Renal cortex interstitium (tissue), 11 donors: ENCODE measurements at regions not wholly inside any gene's neighbourhood (a gene's known extent, or its start where the extent isn't known, plus 50 kb on each side); places are given as distances from the start of the nearest gene placed in this dataset.

ENCODE experiments used
- DNase-seq, 11 donors: peaks; one replicate each; pipeline ENCODE4 v3.0.0-alpha.2; 2013; ENCODE audit warnings: low read depth in 9 of 11, low spot score in 4 of 11; ENCODE audit errors: extremely low read depth in 1 of 11

DNA sequence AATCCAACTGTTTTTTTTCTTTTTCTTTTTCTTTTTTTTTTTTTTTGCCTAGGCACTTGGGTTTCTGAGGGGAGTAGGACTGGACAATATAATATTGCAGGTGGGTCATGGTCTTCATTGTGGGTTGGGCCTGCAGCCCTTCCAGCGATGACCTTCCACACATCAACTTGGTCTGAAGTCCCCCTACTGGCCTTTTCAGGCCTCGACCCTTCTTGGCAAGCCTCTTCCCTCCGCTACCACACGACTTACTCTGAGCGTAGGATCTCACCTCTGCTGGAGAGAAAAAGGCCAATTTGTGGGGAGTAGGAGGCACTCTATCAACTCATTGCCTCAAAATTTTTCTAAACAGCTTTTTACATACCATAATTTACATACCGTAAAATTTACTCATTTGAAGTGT is 51.1 kb upstream of the GRIK3 start:
- DNase-seq = no peak

DNA sequence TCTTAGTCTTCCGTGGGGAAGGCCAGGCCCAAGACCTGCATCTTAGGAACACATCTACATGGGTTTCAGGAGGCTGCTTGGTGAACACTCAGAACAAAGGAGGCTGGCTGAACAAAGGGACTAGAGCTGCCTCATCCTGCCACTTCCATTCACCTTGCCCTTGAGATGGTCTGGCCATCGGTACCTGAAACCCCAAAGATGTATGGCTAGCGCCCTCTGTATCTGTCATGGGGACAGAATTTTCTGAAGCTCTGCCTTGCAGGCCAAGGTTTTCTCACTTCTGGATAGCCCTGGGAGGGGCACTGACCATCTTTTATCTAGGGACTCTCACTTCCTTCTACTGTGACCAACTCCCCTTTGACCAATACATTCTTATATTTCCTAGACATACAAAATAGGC is 55.4 kb upstream of the GRIK3 start:
- DNase-seq = no peak

DNA sequence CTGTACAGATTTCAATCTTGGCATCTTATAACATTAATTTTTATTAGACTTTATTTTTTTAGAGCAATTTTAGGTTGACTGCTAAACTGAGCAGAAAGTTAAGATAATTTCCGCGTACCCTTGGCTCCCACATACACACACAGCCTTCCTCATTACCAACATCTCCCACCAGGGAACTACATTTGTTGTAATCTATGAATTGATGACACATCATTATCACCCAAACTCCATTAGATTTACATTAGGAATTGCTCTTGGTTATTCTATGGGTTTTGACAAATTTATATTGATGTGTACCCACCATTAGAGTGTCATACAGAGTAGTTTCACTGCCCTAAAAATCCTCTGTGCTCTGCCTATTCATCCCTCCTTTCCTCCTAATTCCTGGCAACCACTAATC is 56.4 kb upstream of the GRIK3 start:
- DNase-seq = no peak

DNA sequence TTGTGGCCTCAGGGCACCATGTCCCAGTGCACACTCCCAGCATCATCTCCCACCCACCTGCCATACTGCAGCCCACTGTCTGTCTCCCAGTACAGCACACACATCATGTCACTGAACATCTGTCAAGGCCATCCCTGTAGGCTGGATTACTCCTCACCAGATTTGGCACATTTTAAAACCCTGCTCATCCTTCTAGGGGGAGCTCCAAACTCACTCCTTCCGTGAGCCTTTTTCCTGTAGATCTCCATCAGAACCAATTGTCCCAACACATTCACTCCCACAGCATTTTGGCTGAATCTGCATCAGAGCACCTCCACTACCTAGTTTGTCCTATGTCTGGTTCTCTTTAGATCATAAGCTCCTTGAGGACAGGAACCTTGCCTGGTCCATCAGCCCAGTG is 58.6 kb upstream of the GRIK3 start:
- DNase-seq = no peak

DNA sequence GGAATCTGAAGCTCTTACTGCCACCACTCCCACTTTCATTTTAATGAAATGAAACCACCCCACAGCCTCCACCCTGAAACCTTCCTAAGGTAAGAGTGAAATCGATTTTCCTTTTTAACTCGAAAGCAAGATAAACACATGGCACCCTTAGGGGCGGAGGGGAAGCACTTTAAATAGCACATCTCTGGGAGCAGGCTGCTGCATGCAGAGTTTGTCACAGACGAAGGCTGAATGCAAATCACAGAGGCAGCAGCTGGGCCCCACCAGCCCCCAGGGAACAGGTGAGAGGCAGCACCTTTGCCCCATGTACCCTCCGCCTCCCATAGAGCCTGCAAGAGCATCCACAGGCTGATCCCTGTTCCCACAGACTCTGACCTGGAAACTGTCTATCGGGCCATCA is 60.0 kb upstream of the GRIK3 start:
- no peak for DNase-seq

DNA sequence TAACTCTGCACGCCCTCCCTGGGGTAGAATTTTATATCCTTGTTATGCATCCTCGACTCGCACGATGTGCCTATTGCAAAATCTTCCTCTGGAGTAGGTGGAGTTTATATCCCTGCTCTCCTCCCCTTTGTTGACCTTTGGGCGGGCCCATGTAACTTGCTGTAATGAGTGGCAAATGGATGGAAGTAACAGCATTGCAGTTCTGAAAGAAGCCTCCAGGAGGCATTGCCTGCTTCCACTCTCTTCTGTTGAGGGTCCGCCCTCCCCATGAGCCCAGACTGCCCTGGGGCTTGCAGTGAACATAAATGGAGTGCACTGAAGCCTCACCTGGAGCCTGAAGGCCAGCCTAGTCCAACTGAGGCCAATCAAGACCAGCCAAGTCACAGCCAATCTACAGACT is 62.2 kb upstream of the GRIK3 start:
- DNase-seq = no peak

DNA sequence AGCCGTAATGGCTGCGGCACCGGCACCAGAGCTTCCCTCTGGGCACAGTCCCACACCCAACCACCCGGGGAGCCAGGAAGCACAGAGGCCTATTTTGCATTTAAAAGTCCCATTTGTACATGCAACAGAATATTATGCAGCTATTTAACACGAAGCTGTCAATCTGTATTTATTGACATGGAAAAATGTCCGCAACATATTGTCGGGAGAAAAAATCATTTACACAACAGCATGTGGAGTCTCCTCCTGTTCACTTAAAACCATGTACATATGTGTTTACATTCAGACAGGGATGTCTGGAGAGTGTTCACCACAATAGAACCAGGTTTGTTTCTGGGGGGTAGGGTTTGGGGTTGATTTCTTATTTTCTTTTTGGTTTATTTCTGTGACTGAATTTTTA is 63.4 kb upstream of the GRIK3 start:
- no peak for DNase-seq

DNA sequence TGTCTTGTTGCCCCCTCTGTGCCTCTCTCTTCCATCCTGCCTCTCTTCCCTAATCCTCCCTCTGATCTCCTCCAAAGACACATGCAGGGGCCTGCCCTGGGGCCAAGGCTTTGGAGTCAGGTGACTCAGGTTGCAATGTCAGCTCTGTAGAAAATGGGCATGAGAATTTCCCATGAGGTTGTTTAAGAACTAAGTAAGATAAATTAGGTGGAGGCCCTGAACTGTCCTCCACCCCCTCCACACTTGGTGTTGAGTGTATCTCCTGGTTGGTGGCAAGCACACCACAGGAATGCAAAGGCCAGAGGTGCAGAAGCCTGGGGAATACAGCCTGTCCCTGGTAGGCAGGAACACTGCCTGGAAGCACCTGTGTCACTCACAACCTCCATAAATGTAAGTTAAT is 63.9 kb upstream of the GRIK3 start:
- no peak for DNase-seq

DNA sequence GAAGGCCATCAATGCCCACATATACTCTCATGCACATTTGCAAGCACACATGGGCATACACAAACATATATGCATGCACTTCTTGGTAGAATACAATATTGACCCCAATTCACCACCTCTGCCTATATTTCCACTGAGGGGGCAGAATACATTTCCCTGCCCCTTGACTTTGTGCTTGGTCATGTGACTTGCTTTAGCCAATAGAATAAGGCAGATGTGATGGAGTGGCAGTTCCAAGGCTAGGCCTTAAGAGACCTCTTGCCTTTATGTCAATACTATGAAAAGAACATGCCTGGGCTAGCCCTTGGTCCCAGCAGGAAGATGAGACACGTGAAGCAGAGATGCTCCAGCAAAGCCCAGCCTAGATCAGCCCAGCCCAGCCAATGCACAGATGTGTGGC is 66.0 kb upstream of the GRIK3 start:
- DNase-seq = no peak

DNA sequence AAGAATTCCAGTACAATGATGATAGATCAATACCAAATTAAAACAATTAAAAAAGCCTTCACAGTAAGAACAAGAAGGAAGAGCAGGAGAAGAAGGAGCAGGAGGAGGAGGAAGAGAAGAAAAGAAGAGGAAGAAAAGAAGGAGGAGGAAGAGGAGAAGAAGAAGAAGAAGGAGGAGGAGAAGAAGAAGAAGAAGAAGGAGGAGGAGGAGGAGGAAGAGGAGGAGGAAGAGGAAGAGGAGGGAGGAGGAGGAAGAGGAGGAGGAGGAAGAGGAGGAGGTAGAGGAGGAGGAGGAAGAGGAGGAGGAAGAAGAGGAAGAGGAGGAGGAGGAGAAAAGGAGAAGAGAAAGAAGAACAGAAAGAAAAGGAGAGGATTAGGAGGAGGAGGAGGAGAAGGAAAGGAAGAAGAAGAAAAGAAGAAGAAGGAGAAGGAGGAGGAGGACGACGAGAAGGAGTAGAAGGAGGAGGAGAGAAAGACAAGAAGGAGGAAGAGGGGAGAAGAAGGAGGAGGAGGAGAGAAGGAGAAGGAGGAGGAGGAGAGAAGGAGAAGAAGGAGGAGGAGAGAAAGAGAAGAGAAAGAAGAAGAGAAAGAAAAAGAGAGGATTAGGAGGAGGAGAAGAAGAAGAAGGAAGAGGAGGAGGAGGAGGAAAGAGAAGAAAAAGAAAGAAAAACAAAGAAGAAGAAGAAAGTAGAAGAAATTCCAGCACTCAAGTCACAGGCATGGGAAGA is 68.5 kb upstream of the GRIK3 start:
- DNase-seq = no peak

DNA sequence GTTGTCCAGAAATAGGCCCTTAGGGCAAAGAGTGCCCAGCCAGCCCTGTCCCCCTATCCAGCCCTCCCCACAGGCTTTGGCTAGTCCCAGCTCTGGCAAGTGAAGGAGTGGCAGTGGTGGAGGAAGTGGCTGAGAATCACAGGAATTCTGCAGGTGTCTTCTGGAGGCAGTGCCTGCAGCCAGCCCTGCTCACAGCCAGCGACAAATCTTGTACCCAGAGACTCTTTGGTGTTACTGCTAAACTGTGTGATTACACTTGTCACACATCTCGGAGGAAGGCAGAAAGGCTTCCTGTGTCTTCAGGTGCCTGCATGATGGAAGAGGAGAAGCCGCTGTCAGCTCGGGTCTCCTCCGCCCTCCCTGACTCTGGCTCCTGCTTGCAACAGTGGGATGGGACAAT is 71.6 kb upstream of the GRIK3 start:
- no peak for DNase-seq

DNA sequence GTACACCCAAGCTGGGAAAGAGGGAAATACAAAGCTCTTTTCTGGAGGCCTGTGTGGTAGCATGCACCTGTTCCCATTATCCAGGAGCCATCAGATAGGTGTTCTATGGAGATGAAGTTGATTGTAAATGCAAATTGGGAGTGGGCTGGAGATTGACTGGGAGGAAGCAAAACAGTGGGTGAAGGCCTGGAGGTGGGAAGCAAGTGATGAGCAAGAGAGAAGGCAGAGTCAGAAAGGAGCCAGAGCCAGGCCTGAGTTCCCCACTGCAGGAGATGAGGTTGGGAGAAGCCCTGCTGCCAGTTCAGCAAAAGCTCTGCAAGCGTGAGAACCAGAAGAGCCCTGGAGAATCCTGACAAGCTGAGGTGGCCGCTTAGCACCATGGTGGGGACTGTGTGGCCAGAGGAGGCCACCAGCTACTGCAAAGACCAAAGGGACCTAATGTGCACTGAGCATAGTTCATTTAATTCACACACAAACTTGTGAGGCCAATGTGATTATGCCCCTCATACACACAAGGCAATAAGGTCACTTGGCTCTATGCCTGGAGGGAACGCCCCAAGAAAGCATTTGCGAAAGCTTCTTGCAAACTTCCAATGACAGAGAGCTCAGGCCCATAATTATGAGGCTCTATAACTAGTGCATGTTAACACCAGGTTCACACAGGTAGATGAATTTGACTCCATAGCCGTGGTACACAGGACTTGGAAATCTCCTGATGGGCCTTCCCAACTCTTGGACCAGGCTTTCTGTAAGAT is 73.0 kb upstream of the GRIK3 start:
- no peak for DNase-seq

DNA sequence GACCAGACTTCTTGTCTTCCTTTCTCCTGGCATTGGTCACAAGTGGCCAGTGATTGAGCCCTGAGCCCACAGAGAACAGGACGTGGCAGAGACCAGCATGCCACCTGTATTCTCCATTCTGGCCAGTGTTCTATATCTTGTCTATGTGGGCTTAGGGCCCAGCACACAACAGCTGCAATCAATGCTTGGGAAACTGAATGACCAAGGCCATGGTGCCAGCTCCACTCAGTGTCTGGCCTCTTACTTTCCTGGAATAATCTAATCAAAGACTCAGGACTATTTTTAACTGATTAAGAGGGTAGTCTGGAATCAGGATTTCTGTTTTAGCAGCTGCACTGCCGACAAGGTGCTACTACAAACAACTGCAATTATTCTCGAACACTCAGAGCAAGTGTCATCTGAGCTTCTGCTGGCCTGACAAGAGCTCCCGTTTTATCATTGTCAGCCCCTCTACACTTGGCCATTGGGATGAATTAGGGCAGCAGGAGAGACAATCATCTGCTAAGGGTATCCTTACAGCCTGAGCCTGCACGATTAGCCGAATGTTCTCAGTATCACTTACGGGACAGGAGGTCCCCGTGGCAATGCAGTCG is 74.4 kb upstream of the GRIK3 start:
- no peak for DNase-seq

DNA sequence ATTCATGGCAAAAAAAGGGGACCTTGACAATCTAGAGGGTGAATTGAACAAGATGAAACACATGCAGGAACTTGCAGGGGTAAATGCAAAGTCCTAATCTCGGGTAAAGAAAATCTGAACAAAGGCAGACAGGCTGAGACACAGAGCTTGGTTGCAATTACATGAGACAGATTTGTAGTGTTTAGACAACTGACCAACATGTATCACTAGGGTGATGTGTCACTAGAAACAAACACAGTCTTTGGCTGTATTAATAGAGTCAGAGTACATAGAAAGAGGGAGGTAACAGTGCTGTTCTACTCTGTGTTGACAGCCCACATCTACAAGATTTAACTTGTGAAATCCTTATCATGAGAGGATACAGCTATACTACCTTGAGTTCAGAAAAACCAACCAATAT is 78.1 kb upstream of the GRIK3 start:
- DNase-seq = no peak

DNA sequence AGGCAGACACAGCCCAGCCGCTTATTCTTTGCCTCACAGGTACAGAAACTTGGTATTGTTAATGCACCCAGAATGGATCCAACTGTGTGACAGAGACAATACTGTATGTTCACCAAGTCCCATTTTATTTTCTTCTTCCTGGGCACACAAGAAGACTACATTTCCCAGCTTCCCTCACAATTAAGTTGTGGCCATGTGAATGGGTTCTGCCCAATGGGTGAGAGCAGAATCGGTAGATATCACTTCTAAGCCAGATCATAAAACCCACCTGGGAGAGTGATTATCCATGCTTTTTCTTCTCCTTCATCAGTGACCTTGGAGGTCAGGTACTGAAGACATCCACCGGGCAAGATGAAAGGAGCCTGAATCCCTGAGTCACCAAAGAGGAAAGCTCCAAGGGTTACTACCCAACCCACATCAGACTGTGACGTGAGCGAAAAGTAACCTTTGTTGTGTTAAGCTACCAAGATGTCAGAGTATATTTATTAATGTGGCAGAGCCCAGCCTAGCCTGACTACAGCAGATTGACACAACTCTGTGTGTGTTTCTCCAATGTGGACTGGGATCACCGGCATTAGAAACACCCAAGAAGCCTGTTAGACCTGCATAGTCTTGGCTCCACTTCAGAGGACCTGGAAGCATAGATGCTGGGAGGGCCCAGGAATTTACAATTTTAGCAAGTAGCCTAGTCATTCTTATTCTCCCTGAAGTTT is 79.1 kb upstream of the GRIK3 start:
- DNase-seq = no peak

DNA sequence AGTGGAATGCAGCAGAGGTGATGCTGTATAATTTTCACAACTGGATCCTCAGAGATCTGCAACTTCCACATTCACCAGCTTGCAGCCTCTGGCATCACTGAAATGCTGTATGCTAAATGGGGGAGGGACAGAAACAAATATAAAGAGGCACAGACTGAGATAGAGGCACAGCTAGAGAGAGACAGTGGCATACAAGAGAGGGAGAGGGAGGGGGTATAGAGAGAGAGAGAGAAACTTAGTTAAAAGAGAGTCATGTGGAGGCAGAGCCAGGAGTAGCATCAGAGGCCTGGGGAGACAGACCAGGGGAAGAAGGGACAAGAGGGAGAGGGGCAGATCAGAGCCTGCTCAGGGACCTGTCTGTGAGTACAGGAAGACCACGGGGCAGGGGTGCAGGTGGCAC is 84.5 kb upstream of the GRIK3 start:
- no peak for DNase-seq

DNA sequence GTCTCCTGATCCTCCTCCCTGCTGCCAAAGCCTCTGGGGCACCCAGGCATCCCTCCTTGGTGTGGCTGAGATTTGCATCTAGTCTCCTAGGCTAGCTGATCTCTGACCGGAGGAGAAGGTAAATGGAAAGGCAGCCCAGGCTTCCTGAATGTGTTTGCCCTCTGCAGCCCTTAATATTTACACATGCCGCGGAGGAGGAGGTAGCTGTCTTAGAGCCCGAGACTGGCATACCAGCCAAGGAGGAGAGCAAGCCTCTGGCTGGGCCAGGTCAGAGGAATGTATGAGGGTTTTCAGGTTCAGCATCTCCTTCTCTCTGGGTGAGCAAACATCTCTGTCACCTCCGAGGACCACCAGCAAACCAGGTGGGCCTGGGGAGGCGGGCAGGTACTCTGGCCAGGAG is 86.0 kb upstream of the GRIK3 start:
- no peak for DNase-seq

DNA sequence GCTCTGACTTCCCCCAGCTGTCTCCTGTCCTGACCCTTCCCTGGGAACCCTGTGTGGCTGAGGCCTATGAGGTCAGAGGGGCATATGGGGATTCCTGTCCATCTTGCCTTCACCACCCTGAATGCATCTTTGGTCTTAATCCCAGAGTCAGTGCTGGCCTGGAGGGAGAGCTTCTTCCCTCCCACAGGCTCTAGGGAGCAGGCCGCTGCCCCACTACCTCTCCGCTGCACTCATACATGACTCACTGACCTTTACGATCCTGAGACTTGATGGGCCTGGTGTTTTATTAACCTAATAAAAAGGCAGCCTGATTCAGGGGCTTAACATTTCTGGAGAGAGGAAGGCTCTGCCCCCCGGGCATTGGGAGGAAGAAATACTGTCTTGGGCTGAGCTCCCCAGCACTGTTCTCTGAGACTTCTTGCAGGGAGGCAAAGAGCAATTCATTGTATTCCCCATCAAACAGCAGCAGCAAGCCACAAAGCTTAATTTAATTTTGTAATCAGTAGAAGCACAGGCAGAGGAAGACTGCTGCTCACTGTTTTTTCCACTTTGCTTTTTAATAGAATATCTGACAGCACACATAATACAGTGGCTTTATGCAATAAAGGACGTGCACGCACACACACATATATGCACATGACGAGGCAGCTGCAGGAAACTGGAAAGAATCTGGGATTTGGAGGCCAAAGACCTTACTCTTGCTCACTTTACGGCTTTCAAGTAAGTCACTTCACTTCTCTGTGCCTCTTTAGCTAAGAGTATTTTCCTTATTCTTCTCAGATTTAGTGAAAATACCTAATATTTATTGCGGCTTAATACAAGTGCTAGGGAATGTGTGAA is 89.2 kb upstream of the GRIK3 start:
- DNase-seq = peak in 1 of 11 donors; percentile 1

DNA sequence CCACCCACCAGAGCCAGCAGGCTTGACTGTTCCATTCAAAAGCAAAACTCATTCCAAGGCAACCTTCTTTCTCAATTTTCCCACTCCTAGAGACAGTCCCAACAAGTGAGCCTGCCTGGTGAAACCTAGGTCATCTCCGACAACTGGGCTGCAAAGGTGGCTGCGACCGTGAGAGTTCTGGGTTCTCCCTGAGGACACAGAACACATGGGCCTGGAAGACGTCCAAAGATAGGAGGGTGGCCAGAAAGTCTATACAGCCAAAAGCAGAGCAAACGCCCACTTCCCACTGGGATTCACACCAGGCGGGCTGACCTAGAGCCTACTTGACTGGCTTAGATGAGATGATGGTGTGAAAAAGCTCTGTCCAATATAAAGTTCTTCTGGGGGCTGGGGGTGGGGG is 90.2 kb upstream of the GRIK3 start:
- no peak for DNase-seq
